Endothelial cell (in vitro differentiated cells): ENCODE measurements at regions not wholly inside any gene's neighbourhood (a gene's known extent, or its start where the extent isn't known, plus 50 kb on each side); places are given as distances from the start of the nearest gene placed in this dataset.

Experiments used
- DNase-seq: peaks from one replicate; pipeline ENCODE4 v3.0.0; 2021; ENCODE audit warnings: low spot score
- H3K27ac Mint-ChIP-seq: one replicate; pipeline ENCODE4 v1.8.0; 2021; ENCODE audit warnings: mixed read lengths, inconsistent platforms; ENCODE audit not compliant: unreplicated experiment
- H3K27me3 Mint-ChIP-seq: one replicate; pipeline ENCODE4 v1.8.0; 2021; ENCODE audit warnings: mild to moderate bottlenecking, moderate library complexity, mixed read lengths, inconsistent platforms; ENCODE audit not compliant: unreplicated experiment
- H3K36me3 Mint-ChIP-seq: one replicate; pipeline ENCODE4 v1.8.0; 2021; ENCODE audit warnings: mild to moderate bottlenecking, low read depth, mixed read lengths, inconsistent platforms; ENCODE audit not compliant: unreplicated experiment
- H3K4me1 Mint-ChIP-seq: one replicate; pipeline ENCODE4 v1.8.0; 2021; ENCODE audit warnings: mild to moderate bottlenecking, mixed read lengths, inconsistent platforms; ENCODE audit not compliant: unreplicated experiment
- H3K4me3 Mint-ChIP-seq: one replicate; pipeline ENCODE4 v1.8.0; 2021; ENCODE audit warnings: mild to moderate bottlenecking, mixed read lengths, inconsistent platforms; ENCODE audit not compliant: unreplicated experiment
- H3K9me3 Mint-ChIP-seq: one replicate; pipeline ENCODE4 v1.8.0; 2021; ENCODE audit warnings: mixed read lengths, inconsistent platforms; ENCODE audit not compliant: unreplicated experiment
- CTCF ChIP-seq: fragments of 200-600 bp; sonication (generic); IDR thresholded peaks from one replicate; pipeline ENCODE4 v1.5.0; 2021; ENCODE audit warnings: antibody characterized with exemption; ENCODE audit not compliant: unreplicated experiment

- H3K27ac Mint-ChIP-seq = no peak overlapping the region
- H3K36me3 Mint-ChIP-seq = no peaks in the 10 kb centered on the region
- no peaks in the 10 kb centered on the region for H3K27me3 Mint-ChIP-seq
- H3K9me3 Mint-ChIP-seq = no peaks in the 10 kb centered on the region
- DNase-seq = no peak
- no peak overlapping the region for H3K4me3 Mint-ChIP-seq
- TF ChIP-seq CTCF = no peak
- no peaks in the 10 kb centered on the region for H3K4me1 Mint-ChIP-seq
Observed at GRCh38 chr3:178393146-178393545, 143.1 kb upstream of the KCNMB2 start.

- DNase-seq = no peak
- Mint-ChIP-seq H3K27me3 (no peaks in the 10 kb centered on the region), H3K27ac (no peak overlapping the region), H3K9me3 (no peaks in the 10 kb centered on the region), H3K4me3 (no peak overlapping the region), H3K36me3 (no peaks in the 10 kb centered on the region), H3K4me1 (no peaks in the 10 kb centered on the region)
- TF ChIP-seq CTCF = no peak
Observed at GRCh38 chr3:178393824-178394223, 142.4 kb upstream of the KCNMB2 start.

DNA sequence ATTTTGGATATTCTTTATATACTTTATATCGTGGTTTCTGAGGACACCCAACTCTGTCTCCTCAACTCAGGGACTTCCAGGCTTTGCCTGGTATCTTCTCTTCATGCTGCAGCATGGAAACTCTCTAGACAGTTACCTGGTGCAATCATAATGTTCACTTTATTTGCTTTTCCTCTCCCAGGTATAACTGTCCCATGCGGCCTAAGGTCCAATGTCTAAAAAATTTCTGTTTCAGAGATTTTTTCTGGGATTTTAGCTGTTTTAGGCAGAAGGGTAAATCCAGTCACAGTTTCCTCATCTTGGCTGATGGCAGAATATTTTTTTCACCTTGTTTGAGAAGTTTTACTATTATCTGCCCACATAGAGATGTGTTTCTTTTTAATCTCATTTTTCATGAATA, 139.9 kb upstream of the KCNMB2 start:
- DNase-seq = no peak
- Mint-ChIP-seq H3K27ac (no peak overlapping the region), H3K36me3 (no peaks in the 10 kb centered on the region), H3K27me3 (no peaks in the 10 kb centered on the region), H3K4me1 (no peaks in the 10 kb centered on the region), H3K9me3 (no peaks in the 10 kb centered on the region), H3K4me3 (no peak overlapping the region)
- no peak for TF ChIP-seq CTCF

DNA sequence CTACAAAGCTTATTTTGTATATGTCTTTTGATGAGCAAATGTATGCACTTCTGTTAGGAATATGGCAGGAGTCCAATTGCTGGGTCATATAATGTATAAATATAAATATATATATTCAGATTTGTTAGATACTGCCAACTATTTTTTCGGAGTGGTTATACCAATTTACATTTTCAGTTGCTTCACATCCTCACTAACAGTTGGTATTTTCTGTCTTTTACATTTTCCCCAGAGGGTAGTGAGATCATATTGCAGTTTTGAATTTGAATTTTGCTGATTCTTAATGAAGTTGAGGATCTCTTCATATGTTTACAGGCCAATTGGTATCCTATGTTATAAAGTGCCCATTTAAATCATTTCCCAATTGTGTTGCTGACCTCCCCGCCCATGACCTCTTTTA, 139.0 kb upstream of the KCNMB2 start:
- peaks cover 1% of the 10 kb centered on the region for H3K27me3 Mint-ChIP-seq
- no peak for DNase-seq
- TF ChIP-seq CTCF = no peak
- H3K36me3 Mint-ChIP-seq = no peaks in the 10 kb centered on the region
- H3K4me1 Mint-ChIP-seq = no peaks in the 10 kb centered on the region
- no peaks in the 10 kb centered on the region for H3K9me3 Mint-ChIP-seq
- H3K27ac Mint-ChIP-seq = no peak overlapping the region
- no peak overlapping the region for H3K4me3 Mint-ChIP-seq

DNA sequence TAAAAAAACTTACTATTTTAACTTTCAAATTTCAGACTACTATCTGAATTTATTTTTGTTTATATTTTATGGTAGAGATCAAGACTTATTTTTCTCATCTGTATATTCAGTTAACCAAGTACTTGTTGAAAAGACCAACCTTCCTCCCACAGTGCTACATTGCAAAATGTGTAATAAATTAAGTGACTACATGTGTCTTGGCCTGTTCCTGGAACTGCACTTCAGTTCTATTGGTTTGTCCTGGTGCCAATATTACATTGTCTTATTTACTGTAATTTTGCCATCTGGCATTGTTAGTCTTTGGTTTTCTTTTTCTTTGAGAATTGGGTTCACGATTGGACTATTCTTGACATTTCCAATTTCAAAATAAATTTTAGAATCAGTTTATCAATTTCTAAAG, 138.4 kb upstream of the KCNMB2 start:
- TF ChIP-seq CTCF = no peak
- Mint-ChIP-seq H3K4me3 (no peak overlapping the region), H3K4me1 (no peaks in the 10 kb centered on the region), H3K9me3 (no peaks in the 10 kb centered on the region), H3K27ac (no peak overlapping the region), H3K36me3 (no peaks in the 10 kb centered on the region), H3K27me3 (peaks cover 1% of the 10 kb centered on the region)
- DNase-seq = no peak
